GM10248 (cell line): ENCODE measurements at regions not wholly inside any gene's neighbourhood (a gene's known extent, or its start where the extent isn't known, plus 50 kb on each side); places are given as distances from the start of the nearest gene placed in this dataset.

Source experiments
- CTCF ChIA-PET: fragments of 300-600 bp; sonication (Branson Sonifier 250); formaldehyde crosslinking; extraction: SDS; loops from one replicate; lab custom pipeline; 2021; ENCODE audit warnings: antibody characterized with exemption; lab: Yijun Ruan, JAX
- POLR2A ChIA-PET: fragments of 350-650 bp; sonication (Branson Sonifier 250); formaldehyde crosslinking; extraction: SDS; loops from one replicate; lab custom pipeline; 2020; ENCODE audit warnings: antibody characterized with exemption; lab: Yijun Ruan, JAX
- DNase-seq: peaks from one replicate; pipeline ENCODE4 v3.0.0; 2012; ENCODE audit errors: extremely low spot score
- CTCF ChIP-seq: IDR thresholded peaks from 2 replicates; pipeline ENCODE4 v1.5.1; 2012; ENCODE audit warnings: mild to moderate bottlenecking, low read depth; ENCODE audit errors: extremely low read depth, missing control alignments, control extremely low read depth

- DNase-seq = no peak
- TF ChIP-seq CTCF = no peak
- POLR2A ChIA-PET = no interaction called here
- CTCF ChIA-PET = no interaction called here
These were observed 230.1 kb downstream of the ERMARD start for GRCh38 chr6:169981568-169981967.

- ChIA-PET POLR2A (no interaction called here), CTCF (no interaction called here)
- no peak for DNase-seq
- TF ChIP-seq CTCF = no peak
These were observed 229.5 kb downstream of the ERMARD start for GRCh38 chr6:169980826-169981450.

GRCh38 chr6:169979873-169980432 lies 228.5 kb downstream of the ERMARD start:
- no peak for DNase-seq
- ChIA-PET CTCF (no interaction called here), POLR2A (no interaction called here)
- TF ChIP-seq CTCF = no peak

- ChIA-PET POLR2A (no interaction called here), CTCF (interaction anchor here (1.3 kb wide), 1 partner anchor 469 kb away, joined by 3 read pairs; no protein-coding TSS in a partner anchor)
- no peak for DNase-seq
These were observed 227.3 kb downstream of the ERMARD start for GRCh38 chr6:169978615-169979161.

GRCh38 chr6:169977434-169978265 lies 226.2 kb downstream of the ERMARD start:
- no peak for TF ChIP-seq CTCF
- POLR2A ChIA-PET = no interaction called here
- CTCF ChIA-PET = interaction anchor here (1.3 kb wide), 1 partner anchor 470 kb away, joined by 3 read pairs; no protein-coding TSS in a partner anchor
- no peak for DNase-seq

More at GRCh38 chr6:169978615-169979161, 227.3 kb downstream of the ERMARD start:
- no peak for TF ChIP-seq CTCF
